ENCODE measurements at regions not wholly inside any gene's neighbourhood (a gene's known extent, or its start where the extent isn't known, plus 50 kb on each side); places are given as distances from the start of the nearest gene placed in this dataset.

DNA sequence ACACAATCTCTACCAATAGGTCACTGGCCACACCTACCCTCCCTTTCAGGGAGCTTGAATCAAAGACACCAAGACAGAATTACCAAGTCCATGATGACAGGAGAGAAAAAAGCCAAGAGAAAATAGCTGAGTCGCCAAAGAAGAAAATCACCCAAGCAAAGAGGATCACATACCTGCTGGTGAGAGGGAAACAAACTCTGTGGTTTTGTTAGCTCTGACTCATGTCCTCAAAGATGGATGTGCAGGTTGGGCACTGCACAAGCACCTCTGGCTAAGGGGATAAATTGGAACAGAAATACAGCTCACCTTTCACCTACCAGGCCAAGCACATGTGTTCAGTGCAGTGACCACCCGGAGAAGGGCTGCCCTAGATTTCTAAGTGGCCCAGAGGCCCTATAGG is 114.8 kb downstream of the TFAP2A start:
- Histone ChIP-seq H3K36me3 (ENCODE audit: control insufficient read depth in 1 of 2, insufficient read depth in 2 of 2, low read length in 2 of 2) (no peaks in the 10 kb centered on the region), H3K27me3 (ENCODE audit: insufficient read depth, low read length) (no peaks in the 10 kb centered on the region), H3K9ac (ENCODE audit: low read length) (no peak overlapping the region), H3K27ac (ENCODE audit: low read depth, low read length) (no peak overlapping the region), H3K9me3 (ENCODE audit: control insufficient read depth in 1 of 2, insufficient read depth in 1 of 2, low read depth in 1 of 2, low read length in 2 of 2) (no peaks in the 10 kb centered on the region), H4K20me1 (ENCODE audit: insufficient read depth) (no peaks in the 10 kb centered on the region), H3K4me3 (replicated peaks in 1 of 2; ENCODE audit: low read depth in 1 of 2, low read length in 2 of 2) (no peak overlapping the region), H3K79me2 (ENCODE audit: insufficient read depth, low read length) (no peaks in the 10 kb centered on the region), H3K9me2 (ENCODE audit: insufficient read depth) (no peaks in the 10 kb centered on the region), H2AFZ (ENCODE audit: low read depth, low read length, poor library complexity, severe bottlenecking) (peak overlapping the region; percentile 79), H3K4me2 (ENCODE audit: low read length) (peak overlapping the region; percentile 59), H3K4me1 (ENCODE audit: control insufficient read depth in 1 of 2, insufficient read depth in 2 of 2, low read length in 2 of 2) (peaks cover 3 to 9% of the 10 kb centered on the region in 2 experiments; a peak in 3 of 4 replicates)
- ChIA-PET CTCF (interaction anchor here (1.3 kb wide), 1 partner anchor 51 kb away, joined by 4 read pairs; no protein-coding TSS in a partner anchor), RAD21 (ENCODE audit: low non-redundant PET in 1 of 2, low total read pairs in 2 of 2, uncharacterized antibody in 2 of 2, unreplicated experiment in 2 of 2) (no interaction called here), POLR2A (no interaction called here)
- DNase-seq (ENCODE audit: low read depth, low spot score) (peak; percentile 12), ATAC-seq (peak; percentile 89)
- intact Hi-C loops (cut with micrococcal nuclease): no loop called here
- TF ChIP-seq, protein P1, sequence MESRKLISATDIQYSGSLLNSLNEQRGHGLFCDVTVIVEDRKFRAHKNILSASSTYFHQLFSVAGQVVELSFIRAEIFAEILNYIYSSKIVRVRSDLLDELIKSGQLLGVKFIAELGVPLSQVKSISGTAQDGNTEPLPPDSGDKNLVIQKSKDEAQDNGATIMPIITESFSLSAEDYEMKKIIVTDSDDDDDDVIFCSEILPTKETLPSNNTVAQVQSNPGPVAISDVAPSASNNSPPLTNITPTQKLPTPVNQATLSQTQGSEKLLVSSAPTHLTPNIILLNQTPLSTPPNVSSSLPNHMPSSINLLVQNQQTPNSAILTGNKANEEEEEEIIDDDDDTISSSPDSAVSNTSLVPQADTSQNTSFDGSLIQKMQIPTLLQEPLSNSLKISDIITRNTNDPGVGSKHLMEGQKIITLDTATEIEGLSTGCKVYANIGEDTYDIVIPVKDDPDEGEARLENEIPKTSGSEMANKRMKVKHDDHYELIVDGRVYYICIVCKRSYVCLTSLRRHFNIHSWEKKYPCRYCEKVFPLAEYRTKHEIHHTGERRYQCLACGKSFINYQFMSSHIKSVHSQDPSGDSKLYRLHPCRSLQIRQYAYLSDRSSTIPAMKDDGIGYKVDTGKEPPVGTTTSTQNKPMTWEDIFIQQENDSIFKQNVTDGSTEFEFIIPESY (IDR thresholded peaks at IDR 0.05; ENCODE audit: extremely low read depth, insufficient replicate concordance, low read length): no peak
- no peak for TF ChIP-seq CEBPB (IDR thresholded peaks at IDR 0.05; ENCODE audit: low read depth)
- TF ChIP-seq, protein P2, sequence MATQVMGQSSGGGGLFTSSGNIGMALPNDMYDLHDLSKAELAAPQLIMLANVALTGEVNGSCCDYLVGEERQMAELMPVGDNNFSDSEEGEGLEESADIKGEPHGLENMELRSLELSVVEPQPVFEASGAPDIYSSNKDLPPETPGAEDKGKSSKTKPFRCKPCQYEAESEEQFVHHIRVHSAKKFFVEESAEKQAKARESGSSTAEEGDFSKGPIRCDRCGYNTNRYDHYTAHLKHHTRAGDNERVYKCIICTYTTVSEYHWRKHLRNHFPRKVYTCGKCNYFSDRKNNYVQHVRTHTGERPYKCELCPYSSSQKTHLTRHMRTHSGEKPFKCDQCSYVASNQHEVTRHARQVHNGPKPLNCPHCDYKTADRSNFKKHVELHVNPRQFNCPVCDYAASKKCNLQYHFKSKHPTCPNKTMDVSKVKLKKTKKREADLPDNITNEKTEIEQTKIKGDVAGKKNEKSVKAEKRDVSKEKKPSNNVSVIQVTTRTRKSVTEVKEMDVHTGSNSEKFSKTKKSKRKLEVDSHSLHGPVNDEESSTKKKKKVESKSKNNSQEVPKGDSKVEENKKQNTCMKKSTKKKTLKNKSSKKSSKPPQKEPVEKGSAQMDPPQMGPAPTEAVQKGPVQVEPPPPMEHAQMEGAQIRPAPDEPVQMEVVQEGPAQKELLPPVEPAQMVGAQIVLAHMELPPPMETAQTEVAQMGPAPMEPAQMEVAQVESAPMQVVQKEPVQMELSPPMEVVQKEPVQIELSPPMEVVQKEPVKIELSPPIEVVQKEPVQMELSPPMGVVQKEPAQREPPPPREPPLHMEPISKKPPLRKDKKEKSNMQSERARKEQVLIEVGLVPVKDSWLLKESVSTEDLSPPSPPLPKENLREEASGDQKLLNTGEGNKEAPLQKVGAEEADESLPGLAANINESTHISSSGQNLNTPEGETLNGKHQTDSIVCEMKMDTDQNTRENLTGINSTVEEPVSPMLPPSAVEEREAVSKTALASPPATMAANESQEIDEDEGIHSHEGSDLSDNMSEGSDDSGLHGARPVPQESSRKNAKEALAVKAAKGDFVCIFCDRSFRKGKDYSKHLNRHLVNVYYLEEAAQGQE (IDR thresholded peaks at IDR 0.05; ENCODE audit: low read depth): no peak
- TF ChIP-seq, protein P3, sequence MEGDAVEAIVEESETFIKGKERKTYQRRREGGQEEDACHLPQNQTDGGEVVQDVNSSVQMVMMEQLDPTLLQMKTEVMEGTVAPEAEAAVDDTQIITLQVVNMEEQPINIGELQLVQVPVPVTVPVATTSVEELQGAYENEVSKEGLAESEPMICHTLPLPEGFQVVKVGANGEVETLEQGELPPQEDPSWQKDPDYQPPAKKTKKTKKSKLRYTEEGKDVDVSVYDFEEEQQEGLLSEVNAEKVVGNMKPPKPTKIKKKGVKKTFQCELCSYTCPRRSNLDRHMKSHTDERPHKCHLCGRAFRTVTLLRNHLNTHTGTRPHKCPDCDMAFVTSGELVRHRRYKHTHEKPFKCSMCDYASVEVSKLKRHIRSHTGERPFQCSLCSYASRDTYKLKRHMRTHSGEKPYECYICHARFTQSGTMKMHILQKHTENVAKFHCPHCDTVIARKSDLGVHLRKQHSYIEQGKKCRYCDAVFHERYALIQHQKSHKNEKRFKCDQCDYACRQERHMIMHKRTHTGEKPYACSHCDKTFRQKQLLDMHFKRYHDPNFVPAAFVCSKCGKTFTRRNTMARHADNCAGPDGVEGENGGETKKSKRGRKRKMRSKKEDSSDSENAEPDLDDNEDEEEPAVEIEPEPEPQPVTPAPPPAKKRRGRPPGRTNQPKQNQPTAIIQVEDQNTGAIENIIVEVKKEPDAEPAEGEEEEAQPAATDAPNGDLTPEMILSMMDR (IDR thresholded peaks at IDR 0.05 in 2 of 3, conservative IDR thresholded peaks at IDR 0.05 in 1 of 3; ENCODE audit: borderline replicate concordance in 1 of 3, insufficient read depth in 1 of 3, low read depth in 2 of 3, low read length in 2 of 3): no peak
- no peak for TF ChIP-seq EZH2phosphoT487 (IDR thresholded peaks at IDR 0.05; ENCODE audit: borderline replicate concordance)
- TF ChIP-seq RAD21 (IDR thresholded peaks at IDR 0.05; ENCODE audit: low read depth): no peak
- no peak for TF ChIP-seq SRF (IDR thresholded peaks at IDR 0.05; ENCODE audit: low read depth)
- TF ChIP-seq ZFX (IDR thresholded peaks at IDR 0.05): no peak
- TF ChIP-seq CBX3 (IDR thresholded peaks at IDR 0.05; ENCODE audit: low read depth): no peak
- TF ChIP-seq POLR2AphosphoS5 (IDR thresholded peaks at IDR 0.05; ENCODE audit: low read depth, low read length): no peak
- BruUV-seq (replicated peaks): no TSS peak
